GM08714 (cell line): ENCODE measurements at regions not wholly inside any gene's neighbourhood (a gene's known extent, or its start where the extent isn't known, plus 50 kb on each side); places are given as distances from the start of the nearest gene placed in this dataset.

ENCODE experiments used
- H3K4me3 ChIP-seq: fragments of 200-500 bp; sonication (Bioruptor generic); 2 replicates; pipeline ENCODE4 v1.5.1; 2014; ENCODE audit warnings: mild to moderate bottlenecking, low read length, inconsistent platforms
- ZNF274 ChIP-seq: IDR thresholded peaks from 2 replicates; pipeline ENCODE4 v1.6.1; 2012; ENCODE audit warnings: mild to moderate bottlenecking, low read depth, low read length

- no peak overlapping the region for H3K4me3 ChIP-seq
- no peak for TF ChIP-seq ZNF274
Measured at GRCh38 chr20:60752741-60753420, 499.2 kb upstream of the CDH4 start.

GRCh38 chr20:60754856-60755255, 497.2 kb upstream of the CDH4 start:
- H3K4me3 ChIP-seq: no peak overlapping the region
- no peak for TF ChIP-seq ZNF274

GRCh38 chr20:60759651-60760050, 492.4 kb upstream of the CDH4 start:
- no peak overlapping the region for H3K4me3 ChIP-seq
- no peak for TF ChIP-seq ZNF274

GRCh38 chr20:60760256-60761000, 491.6 kb upstream of the CDH4 start:
- H3K4me3 ChIP-seq: no peak overlapping the region
- no peak for TF ChIP-seq ZNF274

- H3K4me3 ChIP-seq: no peak overlapping the region
- no peak for TF ChIP-seq ZNF274
Measured at GRCh38 chr20:60761056-60761455, 491.0 kb upstream of the CDH4 start.

- H3K4me3 ChIP-seq: no peak overlapping the region
- TF ChIP-seq ZNF274: no peak
Measured at GRCh38 chr20:60762386-60762785, 489.7 kb upstream of the CDH4 start.

- TF ChIP-seq ZNF274: no peak
Measured at GRCh38 chr20:60764328-60764727, 487.7 kb upstream of the CDH4 start.

GRCh38 chr20:60764771-60765170, 487.3 kb upstream of the CDH4 start:
- no peak for TF ChIP-seq ZNF274
- no peak overlapping the region for H3K4me3 ChIP-seq

More at GRCh38 chr20:60764328-60764727, 487.7 kb upstream of the CDH4 start:
- no peak overlapping the region for H3K4me3 ChIP-seq

- H3K4me3 ChIP-seq: no peak overlapping the region
- no peak for TF ChIP-seq ZNF274
Measured at GRCh38 chr20:60765821-60766403, 486.1 kb upstream of the CDH4 start.

- H3K4me3 ChIP-seq: no peak overlapping the region
- no peak for TF ChIP-seq ZNF274
Measured at GRCh38 chr20:60768216-60768615, 483.8 kb upstream of the CDH4 start.

- no peak overlapping the region for H3K4me3 ChIP-seq
- TF ChIP-seq ZNF274: no peak
Measured at GRCh38 chr20:60780388-60781025, 471.6 kb upstream of the CDH4 start.

GRCh38 chr20:60782959-60783625, 469.0 kb upstream of the CDH4 start:
- no peak for TF ChIP-seq ZNF274
- H3K4me3 ChIP-seq: no peak overlapping the region

GRCh38 chr20:60785301-60785700, 466.8 kb upstream of the CDH4 start:
- no peak overlapping the region for H3K4me3 ChIP-seq
- no peak for TF ChIP-seq ZNF274

- no peak for TF ChIP-seq ZNF274
- no peak overlapping the region for H3K4me3 ChIP-seq
Measured at GRCh38 chr20:60785785-60786184, 466.3 kb upstream of the CDH4 start.
